Testis (tissue), 2 donors: ENCODE measurements at regions not wholly inside any gene's neighbourhood (a gene's known extent, or its start where the extent isn't known, plus 50 kb on each side); places are given as distances from the start of the nearest gene placed in this dataset.

Source experiments
- DNase-seq: peaks from one replicate; pipeline ENCODE4 v3.0.0-alpha.2; 2019
- H3K27ac ChIP-seq, 2 donors: fragments of 200-600 bp; sonication (generic); one replicate each; pipeline ENCODE4 v1.5.1; 2019
- H3K27me3 ChIP-seq: fragments of 200-600 bp; sonication (generic); one replicate; pipeline ENCODE4 v1.5.1; 2019
- H3K36me3 ChIP-seq: fragments of 200-600 bp; sonication (generic); one replicate; pipeline ENCODE4 v1.5.1; 2017; ENCODE audit warnings: low read depth; ENCODE audit errors: missing control alignments
- H3K4me1 ChIP-seq: fragments of 200-600 bp; sonication (generic); one replicate; pipeline ENCODE4 v1.5.1; 2019
- H3K4me3 ChIP-seq, 2 donors: fragments of 200-600 bp; sonication (generic); one replicate each; pipeline ENCODE4 v1.5.1; 2017 to 2019
- H3K9me3 ChIP-seq: fragments of 200-600 bp; sonication (generic); one replicate; pipeline ENCODE4 v1.5.1; 2017
- CTCF ChIP-seq, 3 experiments: fragments of 450-650 bp in 2 of 3; fragments of 200-600 bp in 1 of 3; sonication (generic) in 1 of 3; IDR thresholded peaks; one replicate each; pipeline ENCODE4 v1.5.1; 2016 to 2019; ENCODE audit warnings: antibody characterized with exemption in 3 of 3, mild to moderate bottlenecking in 2 of 3, moderate library complexity in 1 of 3
- POLR2A ChIP-seq: fragments of 450-650 bp; IDR thresholded peaks from one replicate; pipeline ENCODE4 v1.6.1; 2017; ENCODE audit warnings: antibody characterized with exemption, mild to moderate bottlenecking, moderate library complexity
- WGBS, 2 donors: methylation state at CpG; one replicate each; pipeline ENCODE4 v1.1.5; 2018; 5-methylcytosine and 5-hydroxymethylcytosine counted together
- intact Hi-C: fragments of 100-400 bp; cut with DNase I; formaldehyde crosslinking; loops from one replicate; pipeline ENCODE4 v1.15.1; 2023; ENCODE audit warnings: low total_unique reads

- Histone ChIP-seq H3K36me3 (no peaks in the 10 kb centered on the region), H3K9me3 (no peaks in the 10 kb centered on the region), H3K4me3 (no peak overlapping the region), H3K4me1 (no peaks in the 10 kb centered on the region), H3K27me3 (no peaks in the 10 kb centered on the region), H3K27ac (no peak overlapping the region)
- WGBS, 2 donors: 82 to 91% methylated on average over 2 of the region's 2 CpGs
- TF ChIP-seq CTCF (IDR thresholded peaks at IDR 0.05): no peak
- no peak for TF ChIP-seq POLR2A
- DNase-seq: no peak
- intact Hi-C loops: no loop called here
Observed at GRCh38 chr17:54841656-54842055, 59.0 kb upstream of the TOM1L1 start.

- no peaks in the 10 kb centered on the region for H3K36me3 ChIP-seq
- H3K27ac ChIP-seq: no peak overlapping the region
- no peaks in the 10 kb centered on the region for H3K9me3 ChIP-seq
- no peaks in the 10 kb centered on the region for H3K4me1 ChIP-seq
- no peaks in the 10 kb centered on the region for H3K27me3 ChIP-seq
- no peak overlapping the region for H3K4me3 ChIP-seq
- 88 to 92% methylated on average over 5 of the region's 5 CpGs for WGBS, 2 donors
- DNase-seq: no peak
- intact Hi-C loops: no loop called here
- TF ChIP-seq POLR2A: no peak
- no peak for TF ChIP-seq CTCF (IDR thresholded peaks at IDR 0.05)
Observed at GRCh38 chr17:54844233-54844632, 56.4 kb upstream of the TOM1L1 start.

- H3K9me3 ChIP-seq: no peaks in the 10 kb centered on the region
- H3K4me3 ChIP-seq: no peak overlapping the region
- TF ChIP-seq CTCF (IDR thresholded peaks at IDR 0.05) (no peak), POLR2A (no peak)
- H3K27ac ChIP-seq: no peak overlapping the region
- intact Hi-C loops: no loop called here
- DNase-seq: no peak
- WGBS, 2 donors: 83 to 84% methylated on average over 2 of the region's 2 CpGs
- H3K4me1 ChIP-seq: no peaks in the 10 kb centered on the region
- H3K27me3 ChIP-seq: no peaks in the 10 kb centered on the region
- H3K36me3 ChIP-seq: no peaks in the 10 kb centered on the region
Observed at GRCh38 chr17:54848368-54848987, 52.2 kb upstream of the TOM1L1 start.

GRCh38 chr17:54849660-54850059 lies 51.0 kb upstream of the TOM1L1 start:
- H3K36me3 ChIP-seq: no peaks in the 10 kb centered on the region
- WGBS, 2 donors: 86 to 87% methylated on average over 6 of the region's 6 CpGs
- DNase-seq: no peak
- intact Hi-C loops: no loop called here
- TF ChIP-seq POLR2A (no peak), CTCF (IDR thresholded peaks at IDR 0.05) (no peak)
- no peak overlapping the region for H3K4me3 ChIP-seq
- H3K27me3 ChIP-seq: no peaks in the 10 kb centered on the region
- H3K4me1 ChIP-seq: no peaks in the 10 kb centered on the region
- H3K27ac ChIP-seq: no peak overlapping the region
- no peaks in the 10 kb centered on the region for H3K9me3 ChIP-seq
